ENCODE measurements at regions not wholly inside any gene's neighbourhood (a gene's known extent, or its start where the extent isn't known, plus 50 kb on each side); places are given as distances from the start of the nearest gene placed in this dataset.

- Histone ChIP-seq H4K20me1 (no peaks in the 10 kb centered on the region), H3K4me2 (peak overlapping the region; percentile 87), H3K4me1 (peaks cover 71% of the 10 kb centered on the region), H3K9me3 (no peaks in the 10 kb centered on the region), H3K4me3 (peak overlapping the region; percentile 51; the same call in 1 of the 2 replicates), H3K27ac (peak overlapping the region; percentile 81), H3K9ac (peak overlapping the region; percentile 71; the same call in 1 of the 2 replicates), H3K27me3 (no peaks in the 10 kb centered on the region), H3K36me3 (no peaks in the 10 kb centered on the region)
- no peak for TF ChIP-seq Cebpa-rat (IDR thresholded peaks at IDR 0.05)
These were observed 317.5 kb downstream of the TLE1 start for GRCh38 chr9:81371824-81372223.

- TF ChIP-seq Cebpa-rat (IDR thresholded peaks at IDR 0.05) = no peak
- Histone ChIP-seq H3K36me3 (no peaks in the 10 kb centered on the region), H3K4me1 (peaks cover 59% of the 10 kb centered on the region), H3K9ac (no peak overlapping the region), H3K27me3 (no peaks in the 10 kb centered on the region), H3K4me2 (peak overlapping the region; percentile 87), H3K27ac (peak overlapping the region; percentile 81), H3K9me3 (peaks cover 7% of the 10 kb centered on the region; the same call in 1 of the 2 replicates), H3K4me3 (no peak overlapping the region), H4K20me1 (no peaks in the 10 kb centered on the region)
These were observed 318.7 kb downstream of the TLE1 start for GRCh38 chr9:81370650-81371049.

- Histone ChIP-seq H3K36me3 (no peaks in the 10 kb centered on the region), H3K4me2 (peak overlapping the region; percentile 87; the same call in 1 of the 2 replicates), H3K4me3 (no peak overlapping the region), H4K20me1 (no peaks in the 10 kb centered on the region), H3K27ac (no peak overlapping the region), H3K9ac (no peak overlapping the region), H3K4me1 (peaks cover 54% of the 10 kb centered on the region), H3K9me3 (peaks cover 12% of the 10 kb centered on the region), H3K27me3 (no peaks in the 10 kb centered on the region)
- TF ChIP-seq Cebpa-rat (IDR thresholded peaks at IDR 0.05) = no peak
These were observed 319.3 kb downstream of the TLE1 start for GRCh38 chr9:81370096-81370495.

- peaks cover 44% of the 10 kb centered on the region for H3K4me1 ChIP-seq
- no peak overlapping the region for H3K4me2 ChIP-seq
- TF ChIP-seq Cebpa-rat (IDR thresholded peaks at IDR 0.05) = no peak
- no peak overlapping the region for H3K9ac ChIP-seq
- no peak overlapping the region for H3K4me3 ChIP-seq
- no peaks in the 10 kb centered on the region for H4K20me1 ChIP-seq
- no peaks in the 10 kb centered on the region for H3K36me3 ChIP-seq
- H3K9me3 ChIP-seq = peaks cover 21% of the 10 kb centered on the region
- no peaks in the 10 kb centered on the region for H3K27me3 ChIP-seq
- no peak overlapping the region for H3K27ac ChIP-seq
These were observed 320.2 kb downstream of the TLE1 start for GRCh38 chr9:81369121-81369520.

GRCh38 chr9:81363916-81364480, 325.3 kb downstream of the TLE1 start:
- no peak overlapping the region for H3K4me3 ChIP-seq
- H4K20me1 ChIP-seq = no peaks in the 10 kb centered on the region
- H3K9me3 ChIP-seq = peaks cover 29% of the 10 kb centered on the region
- H3K4me1 ChIP-seq = no peaks in the 10 kb centered on the region
- no peak overlapping the region for H3K9ac ChIP-seq
- no peak overlapping the region for H3K4me2 ChIP-seq
- no peak overlapping the region for H3K27ac ChIP-seq
- no peaks in the 10 kb centered on the region for H3K27me3 ChIP-seq
- no peak for TF ChIP-seq Cebpa-rat (IDR thresholded peaks at IDR 0.05)
- no peaks in the 10 kb centered on the region for H3K36me3 ChIP-seq

- TF ChIP-seq Cebpa-rat (IDR thresholded peaks at IDR 0.05) = no peak
- Histone ChIP-seq H3K9me3 (peaks cover 29% of the 10 kb centered on the region), H3K4me2 (no peak overlapping the region), H3K4me3 (no peak overlapping the region), H4K20me1 (no peaks in the 10 kb centered on the region), H3K36me3 (no peaks in the 10 kb centered on the region), H3K4me1 (no peaks in the 10 kb centered on the region), H3K27me3 (no peaks in the 10 kb centered on the region), H3K27ac (no peak overlapping the region), H3K9ac (no peak overlapping the region)
These were observed 328.1 kb downstream of the TLE1 start for GRCh38 chr9:81361296-81361695.

GRCh38 chr9:81351166-81351565, 338.2 kb downstream of the TLE1 start:
- H3K4me2 ChIP-seq = no peak overlapping the region
- no peak overlapping the region for H3K27ac ChIP-seq
- no peaks in the 10 kb centered on the region for H3K36me3 ChIP-seq
- no peaks in the 10 kb centered on the region for H3K9me3 ChIP-seq
- no peak overlapping the region for H3K9ac ChIP-seq
- H3K4me3 ChIP-seq = no peak overlapping the region
- no peaks in the 10 kb centered on the region for H4K20me1 ChIP-seq
- H3K4me1 ChIP-seq = no peaks in the 10 kb centered on the region
- no peak for TF ChIP-seq Cebpa-rat (IDR thresholded peaks at IDR 0.05)
- no peaks in the 10 kb centered on the region for H3K27me3 ChIP-seq

- Histone ChIP-seq H4K20me1 (no peaks in the 10 kb centered on the region), H3K36me3 (no peaks in the 10 kb centered on the region), H3K27me3 (no peaks in the 10 kb centered on the region), H3K4me3 (no peak overlapping the region), H3K9ac (no peak overlapping the region), H3K4me2 (no peak overlapping the region), H3K4me1 (no peaks in the 10 kb centered on the region), H3K9me3 (peaks cover 9% of the 10 kb centered on the region), H3K27ac (no peak overlapping the region)
- no peak for TF ChIP-seq Cebpa-rat (IDR thresholded peaks at IDR 0.05)
These were observed 345.0 kb downstream of the TLE1 start for GRCh38 chr9:81344366-81344765.

- H3K4me1 ChIP-seq = peaks cover 13% of the 10 kb centered on the region
- H3K36me3 ChIP-seq = no peaks in the 10 kb centered on the region
- H3K4me3 ChIP-seq = no peak overlapping the region
- no peaks in the 10 kb centered on the region for H3K27me3 ChIP-seq
- TF ChIP-seq Cebpa-rat (IDR thresholded peaks at IDR 0.05) = no peak
- H4K20me1 ChIP-seq = no peaks in the 10 kb centered on the region
- peak overlapping the region; percentile 29 for H3K4me2 ChIP-seq
- no peak overlapping the region for H3K27ac ChIP-seq
- peaks cover 38% of the 10 kb centered on the region for H3K9me3 ChIP-seq
- H3K9ac ChIP-seq = no peak overlapping the region
These were observed 353.4 kb downstream of the TLE1 start for GRCh38 chr9:81335879-81336421.

GRCh38 chr9:81321551-81321950, 367.8 kb downstream of the TLE1 start:
- no peaks in the 10 kb centered on the region for H3K27me3 ChIP-seq
- no peaks in the 10 kb centered on the region for H3K36me3 ChIP-seq
- no peak overlapping the region for H3K4me3 ChIP-seq
- no peak overlapping the region for H3K4me2 ChIP-seq
- no peak overlapping the region for H3K9ac ChIP-seq
- H4K20me1 ChIP-seq = no peaks in the 10 kb centered on the region
- H3K9me3 ChIP-seq = peaks cover 35% of the 10 kb centered on the region
- H3K27ac ChIP-seq = no peak overlapping the region
- TF ChIP-seq Cebpa-rat (IDR thresholded peaks at IDR 0.05) = no peak
- no peaks in the 10 kb centered on the region for H3K4me1 ChIP-seq

Measured in BLaER1 (cell line).